AG04449 (cell line): ENCODE measurements at regions not wholly inside any gene's neighbourhood (a gene's known extent, or its start where the extent isn't known, plus 50 kb on each side); places are given as distances from the start of the nearest gene placed in this dataset.

Source experiments
- CTCF ChIA-PET: fragments of 350-600 bp; formaldehyde crosslinking; extraction: SDS; loops from one replicate; lab custom pipeline; 2021; ENCODE audit warnings: antibody characterized with exemption; lab: Yijun Ruan, JAX
- POLR2A ChIA-PET: fragments of 400-600, 350-600 bp; formaldehyde crosslinking; extraction: SDS; loops from one replicate; lab custom pipeline; 2020; ENCODE audit warnings: antibody characterized with exemption, inconsistent platforms; lab: Yijun Ruan, JAX
- DNase-seq: peaks from one replicate; pipeline ENCODE4 v3.0.0-alpha.2; 2010; ENCODE audit warnings: low read depth, low spot score
- H3K4me3 ChIP-seq: 2 replicates; pipeline ENCODE4 v1.5.1; 2011; ENCODE audit warnings: low read depth, mild to moderate bottlenecking, control low read depth, low read length
- TF ChIP-seq, protein P1 (sequence below): IDR thresholded peaks from one replicate; pipeline ENCODE4 v1.5.1; 2011; ENCODE audit warnings: mild to moderate bottlenecking, moderate library complexity, low read length, control low read depth, inconsistent platforms; ENCODE audit not compliant: insufficient read depth; ENCODE audit errors: missing control alignments

DNA sequence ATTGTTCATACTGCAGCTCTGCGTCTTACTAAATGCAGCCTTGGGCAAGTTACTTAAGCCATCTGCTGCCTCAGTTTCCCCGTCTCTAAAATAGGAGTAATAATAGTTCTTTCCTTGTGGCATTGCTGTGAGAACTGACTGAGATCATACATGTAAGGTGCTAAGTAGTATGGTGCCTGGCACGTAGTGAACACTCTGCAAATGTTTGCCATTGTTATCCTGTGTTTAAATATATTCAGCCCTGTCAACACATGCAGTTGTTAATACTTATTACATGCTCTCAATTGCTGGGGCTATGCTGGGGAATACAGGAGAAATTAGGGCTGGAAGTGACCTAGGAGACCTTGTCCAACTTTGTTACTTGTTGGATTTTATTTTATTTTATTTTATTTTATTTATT, 105.2 kb upstream of the RAI14 start:
- DNase-seq, result no peak
- no peak overlapping the region for H3K4me3 ChIP-seq
- ChIA-PET CTCF (interaction anchor here (1.1 kb wide), 1 partner anchor 13 kb away, joined by 5 read pairs; no protein-coding TSS in a partner anchor), POLR2A (no interaction called here)
- TF ChIP-seq, protein P1, sequence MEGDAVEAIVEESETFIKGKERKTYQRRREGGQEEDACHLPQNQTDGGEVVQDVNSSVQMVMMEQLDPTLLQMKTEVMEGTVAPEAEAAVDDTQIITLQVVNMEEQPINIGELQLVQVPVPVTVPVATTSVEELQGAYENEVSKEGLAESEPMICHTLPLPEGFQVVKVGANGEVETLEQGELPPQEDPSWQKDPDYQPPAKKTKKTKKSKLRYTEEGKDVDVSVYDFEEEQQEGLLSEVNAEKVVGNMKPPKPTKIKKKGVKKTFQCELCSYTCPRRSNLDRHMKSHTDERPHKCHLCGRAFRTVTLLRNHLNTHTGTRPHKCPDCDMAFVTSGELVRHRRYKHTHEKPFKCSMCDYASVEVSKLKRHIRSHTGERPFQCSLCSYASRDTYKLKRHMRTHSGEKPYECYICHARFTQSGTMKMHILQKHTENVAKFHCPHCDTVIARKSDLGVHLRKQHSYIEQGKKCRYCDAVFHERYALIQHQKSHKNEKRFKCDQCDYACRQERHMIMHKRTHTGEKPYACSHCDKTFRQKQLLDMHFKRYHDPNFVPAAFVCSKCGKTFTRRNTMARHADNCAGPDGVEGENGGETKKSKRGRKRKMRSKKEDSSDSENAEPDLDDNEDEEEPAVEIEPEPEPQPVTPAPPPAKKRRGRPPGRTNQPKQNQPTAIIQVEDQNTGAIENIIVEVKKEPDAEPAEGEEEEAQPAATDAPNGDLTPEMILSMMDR, result no peak

DNA sequence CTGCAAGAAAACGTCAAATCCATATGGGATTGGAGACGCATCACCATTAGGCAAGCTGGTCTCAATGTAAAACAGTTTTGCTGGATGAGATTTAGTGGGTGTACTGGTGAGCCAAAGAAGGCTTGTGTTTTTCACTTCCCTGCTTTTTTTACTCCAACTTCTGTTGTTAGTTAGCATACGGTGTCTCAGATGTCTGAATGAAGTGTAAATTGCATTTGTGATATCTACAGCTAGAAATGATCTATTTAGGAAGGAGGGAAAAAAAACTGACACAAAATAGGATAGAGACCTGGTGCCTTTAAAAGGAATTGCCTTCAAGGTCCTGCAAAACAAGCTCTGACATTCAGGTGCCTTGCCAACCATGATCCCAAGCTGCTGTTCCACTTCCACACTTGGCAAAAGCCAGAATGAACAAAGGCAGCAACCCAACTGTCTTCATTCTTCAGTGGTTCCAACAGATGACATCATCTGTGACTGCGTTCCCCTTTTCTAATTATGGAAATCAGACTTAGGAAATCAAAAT, 104.2 kb upstream of the RAI14 start:
- TF ChIP-seq, protein P1, result no peak
- ChIA-PET CTCF (interaction anchor here (1.3 to 2.0 kb wide), 2 partner anchors 12 to 14 kb away, joined by 3 to 5 read pairs; no protein-coding TSS in a partner anchor), POLR2A (no interaction called here)
- no peak for DNase-seq
- no peak overlapping the region for H3K4me3 ChIP-seq

- CTCF ChIA-PET, result interaction anchor here (1.2 to 2.0 kb wide), 3 partner anchors 11 to 100 kb away, joined by 3 to 5 read pairs (median 3); no protein-coding TSS in a partner anchor
- H3K4me3 ChIP-seq, result no peak overlapping the region
Observed at GRCh38 chr5:34552686-34553085, 103.4 kb upstream of the RAI14 start.

DNA sequence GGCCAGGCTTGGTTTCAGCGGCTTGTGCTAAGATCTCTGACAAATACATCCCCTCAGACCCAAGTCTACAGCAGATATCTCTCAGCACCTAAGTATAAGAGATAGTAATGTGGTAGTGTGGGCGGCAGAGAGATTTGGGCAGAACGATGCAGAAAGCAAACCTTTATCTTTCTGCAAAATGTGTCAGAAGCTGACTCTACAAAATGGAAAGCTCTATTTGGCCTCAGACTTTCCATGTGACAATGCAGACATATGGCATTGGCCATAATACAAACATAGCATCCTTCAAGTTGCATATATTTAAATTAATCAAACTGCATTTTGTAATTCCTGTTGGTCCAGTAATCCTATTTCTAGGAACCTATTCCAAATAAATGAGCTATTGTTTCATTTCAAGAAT, 102.5 kb upstream of the RAI14 start:
- TF ChIP-seq, protein P1, result no peak
- ChIA-PET CTCF (interaction anchor here (1.2 to 2.0 kb wide), 2 partner anchors 11 to 99 kb away, joined by 3 to 5 read pairs; no protein-coding TSS in a partner anchor), POLR2A (no interaction called here)
- DNase-seq, result no peak
- H3K4me3 ChIP-seq, result no peak overlapping the region

More at GRCh38 chr5:34552686-34553085, 103.4 kb upstream of the RAI14 start:
- POLR2A ChIA-PET, result no interaction called here
- TF ChIP-seq, protein P1, result no peak
- DNase-seq, result no peak

- ChIA-PET CTCF (interaction anchor here (0.6 to 1.3 kb wide), 3 partner anchors 12 to 18 kb away, joined by 3 read pairs; no protein-coding TSS in a partner anchor), POLR2A (no interaction called here)
- TF ChIP-seq, protein P1, result no peak
- H3K4me3 ChIP-seq, result no peak overlapping the region
- DNase-seq, result no peak
Observed at GRCh38 chr5:34554641-34555040, 101.5 kb upstream of the RAI14 start.

DNA sequence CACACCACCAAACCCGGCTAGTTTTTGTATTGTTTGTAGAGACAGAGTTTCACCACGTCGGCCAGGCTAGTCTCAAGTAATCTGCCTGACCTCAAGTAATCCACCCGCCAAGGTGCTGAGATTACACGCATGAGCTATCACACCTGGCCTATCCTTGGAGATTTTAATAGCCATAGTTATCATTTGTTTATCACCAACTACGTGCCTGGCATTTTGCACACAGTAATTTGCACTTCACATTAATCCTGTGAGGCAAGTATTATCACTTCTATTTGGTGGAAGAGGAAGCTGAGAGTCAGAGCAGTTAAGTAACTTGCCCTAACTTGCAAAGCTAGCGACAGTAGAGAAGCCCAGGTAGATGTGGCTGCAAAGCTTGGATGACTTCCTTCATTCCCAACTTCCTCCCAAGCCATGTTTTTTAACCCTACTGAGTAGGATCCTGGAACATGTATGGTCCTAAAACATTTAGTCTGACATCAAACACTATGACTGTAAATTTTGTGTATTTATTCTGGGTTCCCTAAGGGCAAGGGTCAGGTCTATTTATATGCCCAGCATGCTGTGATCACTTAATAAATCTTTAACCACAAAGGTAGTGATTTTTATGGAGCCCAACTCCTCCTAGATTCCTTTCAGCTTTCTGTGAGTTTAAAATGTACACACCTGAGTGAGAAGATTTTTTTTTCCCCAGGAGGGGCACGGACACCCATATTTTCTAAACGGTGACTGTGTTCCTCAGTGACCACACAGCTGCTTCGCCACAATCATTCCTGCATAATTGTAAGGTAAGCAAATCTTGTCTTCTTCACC, 100.2 kb upstream of the RAI14 start:
- DNase-seq, result no peak
- CTCF ChIA-PET, result interaction anchor here (1.0 kb wide), 1 partner anchor 18 kb away, joined by 3 read pairs; no protein-coding TSS in a partner anchor
- no peak overlapping the region for H3K4me3 ChIP-seq
- TF ChIP-seq, protein P1, result no peak
- POLR2A ChIA-PET, result no interaction called here
